ENCODE measurements at regions not wholly inside any gene's neighbourhood (a gene's known extent, or its start where the extent isn't known, plus 50 kb on each side); places are given as distances from the start of the nearest gene placed in this dataset.
"Not testable (repeated sequence)": the region's sequence is repeated elsewhere in the genome, so short reads cannot be mapped to it uniquely, and the experiment has no call there.

DNA sequence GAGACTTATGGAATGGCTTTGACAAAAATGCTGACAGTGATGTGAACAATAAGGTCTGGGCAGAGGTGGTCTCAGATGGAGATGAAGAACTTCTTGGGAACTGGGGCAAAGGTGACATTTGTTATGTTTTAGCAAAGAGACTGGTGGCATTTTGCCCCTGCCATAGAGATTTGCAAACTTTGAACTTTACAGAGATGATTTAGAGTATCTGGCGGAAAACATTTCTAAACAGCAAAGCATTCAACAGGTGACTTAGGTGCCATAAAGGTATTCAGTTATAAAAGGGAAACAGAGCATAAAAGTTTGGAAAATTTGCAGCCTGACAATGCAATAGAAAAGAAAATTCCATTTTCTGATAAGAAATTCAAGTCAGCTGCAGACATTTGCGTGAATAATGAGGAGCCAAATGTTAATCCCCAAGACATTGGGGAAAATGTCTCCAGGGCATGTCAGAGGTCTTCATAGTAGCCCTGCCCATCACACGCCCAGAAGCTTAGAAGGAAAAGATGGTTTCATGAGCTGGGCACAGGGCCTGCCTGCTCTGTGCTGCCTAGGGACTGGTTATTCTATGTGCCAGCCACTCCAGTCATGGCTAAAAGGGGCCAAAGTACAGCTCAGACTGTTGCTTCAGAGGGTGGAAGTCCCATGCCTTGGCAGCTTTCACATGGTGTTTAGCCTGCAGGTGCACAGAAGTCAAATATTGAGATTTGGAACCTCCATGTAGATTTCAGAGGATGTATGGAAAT, 782.2 kb downstream of the TRAM1L1 start:
- 64 to 85% methylated on average over 3 of the region's 3 CpGs for WGBS, 2 donors
- no peaks in the 10 kb centered on the region for H3K9me3 ChIP-seq
- intact Hi-C loops (cut with DNase I), result no loop called here
- DNase-seq, result no peak
- no peak overlapping the region for H3K4me3 ChIP-seq
- no peaks in the 10 kb centered on the region for H3K36me3 ChIP-seq
- TF ChIP-seq, protein P1, sequence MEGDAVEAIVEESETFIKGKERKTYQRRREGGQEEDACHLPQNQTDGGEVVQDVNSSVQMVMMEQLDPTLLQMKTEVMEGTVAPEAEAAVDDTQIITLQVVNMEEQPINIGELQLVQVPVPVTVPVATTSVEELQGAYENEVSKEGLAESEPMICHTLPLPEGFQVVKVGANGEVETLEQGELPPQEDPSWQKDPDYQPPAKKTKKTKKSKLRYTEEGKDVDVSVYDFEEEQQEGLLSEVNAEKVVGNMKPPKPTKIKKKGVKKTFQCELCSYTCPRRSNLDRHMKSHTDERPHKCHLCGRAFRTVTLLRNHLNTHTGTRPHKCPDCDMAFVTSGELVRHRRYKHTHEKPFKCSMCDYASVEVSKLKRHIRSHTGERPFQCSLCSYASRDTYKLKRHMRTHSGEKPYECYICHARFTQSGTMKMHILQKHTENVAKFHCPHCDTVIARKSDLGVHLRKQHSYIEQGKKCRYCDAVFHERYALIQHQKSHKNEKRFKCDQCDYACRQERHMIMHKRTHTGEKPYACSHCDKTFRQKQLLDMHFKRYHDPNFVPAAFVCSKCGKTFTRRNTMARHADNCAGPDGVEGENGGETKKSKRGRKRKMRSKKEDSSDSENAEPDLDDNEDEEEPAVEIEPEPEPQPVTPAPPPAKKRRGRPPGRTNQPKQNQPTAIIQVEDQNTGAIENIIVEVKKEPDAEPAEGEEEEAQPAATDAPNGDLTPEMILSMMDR (IDR thresholded peaks at IDR 0.05), result no peak
- TF ChIP-seq EP300 (IDR thresholded peaks at IDR 0.05) (no peak), POLR2A (IDR thresholded peaks at IDR 0.05) (no peak), POLR2AphosphoS5 (IDR thresholded peaks at IDR 0.05) (no peak)
- H3K27me3 ChIP-seq, result no peaks in the 10 kb centered on the region
- H3K27ac ChIP-seq, result no peak overlapping the region
- no peaks in the 10 kb centered on the region for H3K4me1 ChIP-seq

GRCh38 chr4:116275006-116275405, 810.4 kb downstream of the TRAM1L1 start:
- no peak overlapping the region for H3K4me3 ChIP-seq
- WGBS, 2 donors, result 65 to 75% methylated on average over 2 of the region's 2 CpGs
- TF ChIP-seq EP300 (IDR thresholded peaks at IDR 0.05) (no peak), POLR2A (IDR thresholded peaks at IDR 0.05) (no peak), POLR2AphosphoS5 (IDR thresholded peaks at IDR 0.05) (no peak)
- TF ChIP-seq, protein P1 (IDR thresholded peaks at IDR 0.05), result no peak
- H3K27me3 ChIP-seq, result no peaks in the 10 kb centered on the region
- no peaks in the 10 kb centered on the region for H3K4me1 ChIP-seq
- H3K36me3 ChIP-seq, result no peaks in the 10 kb centered on the region
- no peak for DNase-seq
- no peaks in the 10 kb centered on the region for H3K9me3 ChIP-seq
- H3K27ac ChIP-seq, result no peak overlapping the region
- intact Hi-C loops (cut with DNase I), result no loop called here

DNA sequence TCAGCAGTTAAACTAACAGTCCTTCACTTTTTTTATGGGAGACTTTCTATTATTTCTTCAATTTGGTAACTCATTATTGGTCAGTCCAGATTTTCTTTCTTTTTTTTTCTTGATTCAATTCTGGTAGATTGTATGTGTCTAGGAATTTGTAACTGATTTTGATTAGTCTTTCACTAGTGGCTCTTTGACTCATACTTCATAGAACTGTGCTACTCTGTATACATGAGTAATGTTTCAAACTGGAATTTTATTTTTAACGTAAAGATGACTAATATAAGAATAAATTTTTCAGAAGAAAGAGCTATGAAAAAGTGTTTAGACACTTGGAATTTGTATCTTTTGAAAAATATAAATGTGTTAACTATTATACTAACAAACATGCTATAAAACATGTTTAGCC, 813.0 kb downstream of the TRAM1L1 start:
- 64 to 79% methylated on average over 1 of the region's 1 CpG for WGBS, 2 donors
- no peaks in the 10 kb centered on the region for H3K36me3 ChIP-seq
- no peak overlapping the region for H3K27ac ChIP-seq
- no peaks in the 10 kb centered on the region for H3K4me1 ChIP-seq
- TF ChIP-seq POLR2A (IDR thresholded peaks at IDR 0.05) (no peak), EP300 (IDR thresholded peaks at IDR 0.05) (no peak)
- TF ChIP-seq, protein P1 (IDR thresholded peaks at IDR 0.05), result no peak
- no peak overlapping the region for H3K4me3 ChIP-seq
- DNase-seq, result no peak
- no peaks in the 10 kb centered on the region for H3K27me3 ChIP-seq
- H3K9me3 ChIP-seq, result no peaks in the 10 kb centered on the region
- intact Hi-C loops (cut with DNase I), result no loop called here

DNA sequence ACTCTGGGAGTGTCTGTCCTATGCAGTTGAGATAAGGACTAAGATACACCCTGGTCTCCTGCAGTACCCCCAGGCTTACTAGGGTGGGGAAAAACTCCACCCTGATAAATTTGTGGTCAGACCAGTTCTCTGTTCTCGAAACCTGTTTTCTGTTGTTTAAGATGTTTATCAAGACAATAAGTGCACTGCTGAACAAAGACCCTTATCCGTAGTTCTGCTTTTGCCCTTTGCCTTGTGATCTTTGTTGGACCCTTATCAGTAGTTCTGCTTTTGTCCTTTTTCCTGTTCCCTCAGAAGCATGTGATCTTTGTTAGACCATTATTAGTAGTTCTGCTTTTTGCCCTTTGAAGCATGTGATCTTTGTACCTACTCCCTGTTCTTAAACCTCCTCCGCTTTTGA, 824.4 kb downstream of the TRAM1L1 start:
- H3K4me3 ChIP-seq; intact Hi-C loops (cut with DNase I); DNase-seq; H3K27ac ChIP-seq; H3K36me3 ChIP-seq; H3K27me3 ChIP-seq; H3K4me1 ChIP-seq; H3K9me3 ChIP-seq: not testable (repeated sequence)
- 55 to 63% methylated on average over 3 of the region's 3 CpGs for WGBS, 2 donors

- TF ChIP-seq, protein P1 (IDR thresholded peaks at IDR 0.05), result no peak
- no peak for TF ChIP-seq POLR2A (IDR thresholded peaks at IDR 0.05)
- TF ChIP-seq EP300 (IDR thresholded peaks at IDR 0.05), result no peak
- TF ChIP-seq POLR2AphosphoS5 (IDR thresholded peaks at IDR 0.05), result no peak
- H3K4me3 ChIP-seq, result no peak overlapping the region
- no peaks in the 10 kb centered on the region for H3K9me3 ChIP-seq
- H3K4me1 ChIP-seq, result no peaks in the 10 kb centered on the region
- WGBS, 2 donors, result 69 to 79% methylated on average over 1 of the region's 1 CpG
- no peaks in the 10 kb centered on the region for H3K27me3 ChIP-seq
- no peaks in the 10 kb centered on the region for H3K36me3 ChIP-seq
- no peak for DNase-seq
- intact Hi-C loops (cut with DNase I), result no loop called here
- H3K27ac ChIP-seq, result no peak overlapping the region
Observed at GRCh38 chr4:116244771-116245170, 840.6 kb downstream of the TRAM1L1 start.

Measured in sigmoid colon (tissue), 6 donors.